Activated T-cell treated with anti-CD3 and anti-CD28 coated beads, Interleukin-2, amount 50 U/mL, for 72 hours (primary cell): ENCODE measurements at regions not wholly inside any gene's neighbourhood (a gene's known extent, or its start where the extent isn't known, plus 50 kb on each side); places are given as distances from the start of the nearest gene placed in this dataset.

Experiments used
- ATAC-seq, 2 donors: fragments of 150-1000 bp; cut with Tn5 transposase; replicated peaks in 1 of 2; 2 replicates each; pipeline ENCODE4 v1.10.0; 2021; ENCODE audit warnings: moderate library complexity in 2 of 2, mild to moderate bottlenecking in 1 of 2
- DNase-seq, 2 donors: peaks; one replicate each; pipeline ENCODE4 v3.0.0; 2021 to 2022; ENCODE audit warnings: mixed read lengths in 1 of 2
- H3K27ac Mint-ChIP-seq: one replicate; pipeline ENCODE4 v1.8.0; 2022; ENCODE audit warnings: mild to moderate bottlenecking, moderate library complexity, mixed read lengths
- H3K27me3 Mint-ChIP-seq: one replicate; pipeline ENCODE4 v1.8.0; 2022; ENCODE audit warnings: low read depth, mixed read lengths
- H3K36me3 Mint-ChIP-seq, 2 donors: one replicate each; pipeline ENCODE4 v1.8.0; 2022; ENCODE audit warnings: mixed read lengths in 2 of 2, mild to moderate bottlenecking in 1 of 2; ENCODE audit not compliant: insufficient read depth in 2 of 2
- H3K4me1 Mint-ChIP-seq: one replicate; pipeline ENCODE4 v1.8.0; 2022; ENCODE audit warnings: low read depth, mixed read lengths
- H3K4me3 Mint-ChIP-seq, 2 donors: one replicate each; pipeline ENCODE4 v1.8.0; 2022; ENCODE audit warnings: mild to moderate bottlenecking in 2 of 2, mixed read lengths in 2 of 2, moderate library complexity in 2 of 2
- H3K9me3 Mint-ChIP-seq, 2 donors: one replicate each; pipeline ENCODE4 v1.8.0; 2022; ENCODE audit warnings: mixed read lengths in 2 of 2

DNA sequence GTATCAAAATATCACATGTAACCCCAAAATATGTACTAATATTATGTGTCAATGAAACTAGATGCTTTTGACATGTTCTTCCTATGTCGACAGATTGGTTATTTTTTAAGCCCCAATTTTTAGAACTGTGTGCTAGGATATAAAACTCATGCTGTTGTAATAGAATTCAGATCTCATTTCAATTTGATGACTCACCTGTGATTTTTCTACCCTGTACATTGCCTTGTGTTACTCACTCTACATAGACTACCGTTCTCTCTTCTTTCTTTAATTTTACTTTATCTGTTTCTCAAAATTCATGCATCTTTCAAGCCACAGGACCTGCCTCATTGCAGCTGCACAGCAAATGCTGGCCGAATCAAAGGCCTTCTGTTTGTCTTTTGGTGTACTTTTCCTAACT, 284.5 kb downstream of the MAT2B start:
- Mint-ChIP-seq H3K9me3 (peaks cover 0 to 3% of the 10 kb centered on the region in 2 donors), H3K4me3 (no peak overlapping the region), H3K27ac (no peak overlapping the region), H3K4me1 (no peaks in the 10 kb centered on the region), H3K36me3 (no peaks in the 10 kb centered on the region), H3K27me3 (no peaks in the 10 kb centered on the region)
- DNase-seq: no peak
- no peak for ATAC-seq

DNA sequence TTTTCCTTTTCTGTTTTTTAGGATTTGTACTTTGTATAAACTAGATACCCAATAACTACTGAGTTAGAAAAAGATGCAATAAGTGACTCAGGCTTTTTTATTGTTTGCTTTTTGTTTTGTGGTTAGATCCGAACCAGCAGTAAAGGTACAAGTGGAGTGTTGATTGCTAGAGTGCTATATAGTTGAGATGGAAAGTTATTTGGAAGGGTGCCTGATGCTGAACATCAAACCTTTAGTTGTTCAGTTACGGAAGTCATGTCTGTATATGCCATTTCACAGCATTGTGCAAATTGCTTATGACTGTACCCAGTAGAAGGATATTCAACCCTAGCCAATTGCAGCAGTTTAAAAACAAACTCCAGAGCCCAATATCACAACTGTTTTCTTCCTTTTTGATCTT, 285.1 kb downstream of the MAT2B start:
- Mint-ChIP-seq H3K4me3 (no peak overlapping the region), H3K27me3 (no peaks in the 10 kb centered on the region), H3K36me3 (no peaks in the 10 kb centered on the region), H3K4me1 (no peaks in the 10 kb centered on the region), H3K9me3 (peaks cover 0 to 3% of the 10 kb centered on the region in 2 donors), H3K27ac (no peak overlapping the region)
- ATAC-seq (no peak), DNase-seq (no peak)

DNA sequence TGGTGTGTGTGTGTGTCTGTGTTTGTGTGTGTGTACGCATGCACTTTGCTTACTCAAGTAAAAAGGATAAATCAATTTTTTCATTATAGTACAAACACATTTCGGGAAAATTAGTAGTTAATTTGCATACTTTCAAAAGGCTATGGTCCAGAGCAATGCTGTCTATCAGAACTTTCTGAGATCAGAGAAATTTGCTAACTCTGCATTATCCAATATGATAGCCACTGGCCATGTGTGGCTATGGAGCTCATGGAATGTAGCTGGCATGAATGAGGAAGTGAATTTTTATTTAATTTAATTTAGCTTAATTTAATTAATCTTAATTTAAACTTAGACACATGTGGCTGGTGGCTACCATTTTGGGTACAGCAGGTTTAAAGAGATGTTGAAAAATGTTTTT, 289.6 kb downstream of the MAT2B start:
- Mint-ChIP-seq H3K4me1 (no peaks in the 10 kb centered on the region), H3K27me3 (no peaks in the 10 kb centered on the region), H3K4me3 (no peak overlapping the region), H3K36me3 (no peaks in the 10 kb centered on the region), H3K27ac (no peak overlapping the region), H3K9me3 (peaks cover 2 to 7% of the 10 kb centered on the region in 2 donors)
- ATAC-seq (no peak), DNase-seq (no peak)

DNA sequence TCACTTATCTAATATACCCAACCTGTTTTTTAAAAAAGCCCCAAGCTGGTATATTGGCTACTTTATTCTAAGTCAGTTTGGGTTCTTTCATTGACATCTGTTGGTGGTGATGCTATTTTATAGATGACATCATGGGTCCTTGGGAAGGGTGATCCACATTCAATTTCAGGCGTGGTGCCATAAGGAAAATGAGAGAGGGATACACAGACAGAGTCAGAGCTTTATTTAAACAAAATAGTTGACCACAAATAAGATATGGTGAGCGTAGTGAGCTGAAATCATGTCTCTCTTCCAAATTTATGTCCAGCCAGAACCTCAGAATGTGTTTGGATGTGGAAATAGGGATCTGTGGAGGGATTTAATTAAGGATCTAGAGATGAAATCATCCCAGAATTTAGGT, 302.4 kb downstream of the MAT2B start:
- Mint-ChIP-seq H3K9me3 (peaks cover 0 to 2% of the 10 kb centered on the region in 2 donors), H3K27me3 (no peaks in the 10 kb centered on the region), H3K4me3 (no peak overlapping the region), H3K27ac (no peak overlapping the region), H3K4me1 (no peaks in the 10 kb centered on the region), H3K36me3 (no peaks in the 10 kb centered on the region)
- DNase-seq: no peak
- no peak for ATAC-seq

DNA sequence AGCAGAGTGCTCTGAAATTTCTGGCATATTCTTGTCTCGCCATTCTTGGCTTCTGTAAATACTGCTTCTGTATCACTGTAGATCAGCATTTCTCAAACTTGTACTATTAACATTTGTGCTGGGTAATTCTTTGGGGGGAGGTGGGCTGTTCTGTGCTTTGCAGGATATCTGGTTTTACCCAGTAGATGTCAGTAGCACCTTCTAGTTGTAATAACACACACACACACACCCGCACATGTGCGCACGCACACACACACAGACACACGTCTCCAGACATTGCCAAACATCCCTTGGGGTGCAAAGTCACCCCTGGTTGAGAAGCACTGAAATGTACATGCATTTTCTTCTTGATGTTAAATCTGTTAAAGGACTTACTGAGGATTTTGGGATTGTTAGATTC, 304.1 kb downstream of the MAT2B start:
- no peaks in the 10 kb centered on the region for H3K36me3 Mint-ChIP-seq

DNA sequence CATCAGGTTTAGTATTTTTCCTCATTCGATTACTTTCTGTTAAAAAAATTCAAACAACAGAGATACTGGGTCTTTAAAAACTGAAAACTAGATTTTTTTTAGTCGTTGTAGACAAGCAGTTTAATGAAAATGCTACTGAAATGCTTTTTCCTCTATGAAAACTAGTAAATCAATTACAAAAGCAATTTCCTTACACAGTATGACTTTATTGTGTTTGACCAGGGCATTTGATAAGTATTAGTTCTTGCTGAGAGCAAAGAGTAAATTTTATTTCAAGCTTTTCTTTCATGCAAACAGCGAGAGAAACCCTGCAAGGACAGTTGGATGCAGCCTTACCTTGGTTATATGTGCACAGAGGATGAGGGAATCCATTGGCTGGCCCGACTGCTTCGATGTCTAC, 308.5 kb downstream of the MAT2B start:
- H3K27me3 Mint-ChIP-seq: no peaks in the 10 kb centered on the region
- H3K4me3 Mint-ChIP-seq: no peak overlapping the region
- no peak for DNase-seq
- H3K27ac Mint-ChIP-seq: no peak overlapping the region
- no peaks in the 10 kb centered on the region for H3K4me1 Mint-ChIP-seq
- peaks cover 2% of the 10 kb centered on the region in 2 donors for H3K9me3 Mint-ChIP-seq
- no peaks in the 10 kb centered on the region for H3K36me3 Mint-ChIP-seq
- no peak for ATAC-seq

More for the DNA sequence above, 304.1 kb downstream of the MAT2B start:
- no peaks in the 10 kb centered on the region for H3K9me3 Mint-ChIP-seq
- H3K4me1 Mint-ChIP-seq: no peaks in the 10 kb centered on the region
- no peak overlapping the region for H3K27ac Mint-ChIP-seq
- DNase-seq: no peak
- H3K4me3 Mint-ChIP-seq: no peak overlapping the region
- H3K27me3 Mint-ChIP-seq: no peaks in the 10 kb centered on the region
- no peak for ATAC-seq

DNA sequence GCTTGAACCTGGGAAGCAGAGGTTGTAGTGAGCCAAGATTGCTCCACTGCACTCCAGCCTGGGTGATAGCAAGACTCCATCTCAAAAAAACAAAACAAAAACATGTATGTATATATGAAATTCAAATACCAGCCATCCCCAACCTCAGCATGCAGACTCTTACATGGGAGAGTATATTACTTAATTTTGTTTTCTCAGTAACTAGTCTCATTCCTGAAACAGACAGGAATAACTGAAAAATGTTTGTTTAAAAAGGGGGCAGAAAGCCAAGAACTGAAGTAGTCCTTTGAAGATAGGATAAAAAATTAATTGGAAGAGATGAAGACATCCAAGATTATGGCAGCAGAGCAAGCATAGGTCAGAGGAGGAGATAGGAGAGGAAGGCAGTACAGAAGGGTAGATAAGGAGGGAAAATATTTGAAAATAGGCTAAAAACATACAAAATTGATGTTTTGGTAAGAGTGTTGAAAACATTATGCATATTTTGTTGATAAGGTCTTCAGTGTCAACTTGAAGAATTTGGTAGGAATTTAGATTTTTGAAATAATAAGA, 309.9 kb downstream of the MAT2B start:
- Mint-ChIP-seq H3K36me3 (no peaks in the 10 kb centered on the region), H3K27ac (no peak overlapping the region), H3K4me1 (no peaks in the 10 kb centered on the region), H3K4me3 (no peak overlapping the region), H3K9me3 (peaks cover 5% of the 10 kb centered on the region in 2 donors), H3K27me3 (no peaks in the 10 kb centered on the region)
- no peak for DNase-seq
- ATAC-seq: no peak

DNA sequence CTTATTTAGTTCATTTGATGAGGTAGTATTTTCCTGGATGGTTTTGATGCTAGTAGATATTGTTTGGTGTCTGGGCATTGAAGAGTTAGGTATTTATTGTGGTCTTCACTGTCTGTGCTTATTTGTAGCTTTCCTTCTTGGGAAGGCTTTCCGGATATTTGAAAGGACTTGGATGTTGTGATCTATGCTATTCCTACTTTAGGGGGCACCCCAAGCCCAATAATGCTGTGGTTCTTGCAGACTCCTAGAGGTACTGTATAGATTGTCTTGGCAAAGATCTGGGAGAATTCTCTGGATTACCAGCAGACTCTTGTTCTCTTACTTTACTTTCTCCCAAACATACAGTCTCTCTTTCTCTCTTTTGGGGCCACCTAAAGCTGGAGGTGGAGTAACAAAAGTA, 315.7 kb downstream of the MAT2B start:
- DNase-seq (no peak), ATAC-seq (no peak)
- peaks cover 13 to 14% of the 10 kb centered on the region in 2 donors for H3K9me3 Mint-ChIP-seq
- H3K36me3 Mint-ChIP-seq: no peaks in the 10 kb centered on the region
- H3K27me3 Mint-ChIP-seq: no peaks in the 10 kb centered on the region
- H3K4me3 Mint-ChIP-seq: no peak overlapping the region
- H3K27ac Mint-ChIP-seq: no peak overlapping the region
- no peaks in the 10 kb centered on the region for H3K4me1 Mint-ChIP-seq

DNA sequence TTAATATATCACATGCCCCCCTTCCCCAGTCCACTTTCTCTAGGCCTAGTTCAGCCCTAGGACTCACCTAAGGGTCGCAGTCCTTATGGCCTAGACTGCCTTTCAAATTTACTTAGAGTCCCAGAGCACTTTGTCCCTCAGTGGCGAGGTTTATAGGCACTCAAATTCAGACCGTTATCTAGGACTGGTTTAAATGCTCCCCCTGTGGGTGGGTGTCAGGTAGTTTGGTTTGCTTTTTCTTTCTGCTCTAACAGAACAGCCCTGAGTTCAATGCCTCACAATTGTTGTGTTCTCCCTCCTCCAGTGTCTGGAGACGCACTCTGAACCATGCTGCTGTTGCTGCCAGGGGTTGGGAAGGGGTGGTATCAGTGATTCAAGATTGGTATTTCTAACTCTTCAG, 317.1 kb downstream of the MAT2B start:
- H3K27ac Mint-ChIP-seq: no peak overlapping the region
- H3K27me3 Mint-ChIP-seq: no peaks in the 10 kb centered on the region
- DNase-seq (no peak), ATAC-seq (no peak)
- H3K4me1 Mint-ChIP-seq: no peaks in the 10 kb centered on the region
- no peak overlapping the region for H3K4me3 Mint-ChIP-seq
- H3K36me3 Mint-ChIP-seq: no peaks in the 10 kb centered on the region
- peaks cover 13 to 14% of the 10 kb centered on the region in 2 donors for H3K9me3 Mint-ChIP-seq

DNA sequence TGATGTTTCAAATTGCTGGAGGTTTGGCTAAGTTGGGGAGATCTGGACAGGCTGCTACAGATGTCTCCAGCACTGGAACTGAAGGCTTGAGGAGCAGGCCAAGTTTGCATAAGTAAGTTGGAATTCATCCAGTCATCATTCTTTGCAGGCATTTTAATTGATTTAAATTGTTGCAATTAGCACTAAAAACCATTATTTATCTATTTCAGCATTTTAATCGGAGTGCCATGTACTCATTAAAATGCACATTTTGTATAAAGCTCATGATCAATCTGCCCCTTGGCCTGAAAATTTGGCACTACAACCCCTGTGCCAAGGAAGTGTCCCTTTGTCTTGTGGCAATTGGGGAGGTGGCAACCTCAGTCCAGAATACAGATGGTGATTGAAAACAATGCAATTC, 320.2 kb downstream of the MAT2B start:
- ATAC-seq (no peak), DNase-seq (no peak)
- Mint-ChIP-seq H3K27ac (no peak overlapping the region), H3K4me3 (no peak overlapping the region), H3K9me3 (peaks cover 5 to 6% of the 10 kb centered on the region in 2 donors), H3K4me1 (no peaks in the 10 kb centered on the region), H3K27me3 (no peaks in the 10 kb centered on the region), H3K36me3 (no peaks in the 10 kb centered on the region)

DNA sequence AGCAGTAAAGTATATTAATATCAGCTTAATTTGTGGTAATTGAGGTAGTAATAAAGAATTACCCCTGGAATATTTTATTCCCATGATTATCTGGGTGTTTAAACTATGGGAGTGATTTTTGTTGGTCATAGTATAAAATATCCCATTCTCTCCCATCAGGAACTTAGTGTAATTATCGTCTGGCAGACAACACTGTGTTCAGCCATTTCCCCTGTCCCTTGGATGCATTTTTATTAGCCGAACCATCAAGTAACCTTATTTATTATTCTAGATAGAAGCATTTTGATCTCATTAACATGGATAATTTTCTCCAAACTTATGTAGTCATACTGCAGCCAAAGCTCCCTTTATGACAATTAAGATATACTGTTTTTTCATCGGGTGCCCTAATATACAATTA, 320.8 kb downstream of the MAT2B start:
- Mint-ChIP-seq H3K4me1 (no peaks in the 10 kb centered on the region), H3K4me3 (no peak overlapping the region), H3K9me3 (peaks cover 2% of the 10 kb centered on the region in 2 donors), H3K27me3 (no peaks in the 10 kb centered on the region), H3K27ac (no peak overlapping the region), H3K36me3 (no peaks in the 10 kb centered on the region)
- ATAC-seq (no peak), DNase-seq (no peak)

DNA sequence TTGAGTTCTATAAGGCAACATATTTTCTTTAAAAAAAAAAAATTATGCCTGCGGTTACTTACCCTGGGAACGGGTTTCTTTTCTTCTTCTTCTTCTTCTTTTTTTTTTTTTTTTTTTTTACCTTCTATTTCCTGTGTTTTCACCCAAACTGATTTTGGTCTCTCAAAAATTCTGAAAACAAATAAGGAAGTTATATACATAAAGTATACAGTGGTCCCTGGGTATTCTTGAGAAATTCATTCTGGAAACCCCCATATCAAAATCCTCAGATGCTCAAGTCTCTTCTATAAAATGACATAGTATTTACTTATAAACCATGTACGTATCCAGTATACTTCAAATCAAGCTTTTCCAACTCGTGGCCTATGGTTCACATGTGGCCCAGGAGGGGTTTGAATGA, 326.7 kb downstream of the MAT2B start:
- ATAC-seq (no peak), DNase-seq (no peak)
- H3K9me3 Mint-ChIP-seq: peaks cover 0 to 2% of the 10 kb centered on the region in 2 donors
- no peak overlapping the region for H3K4me3 Mint-ChIP-seq
- no peak overlapping the region for H3K27ac Mint-ChIP-seq
- H3K27me3 Mint-ChIP-seq: no peaks in the 10 kb centered on the region
- H3K4me1 Mint-ChIP-seq: no peaks in the 10 kb centered on the region
- no peaks in the 10 kb centered on the region for H3K36me3 Mint-ChIP-seq

DNA sequence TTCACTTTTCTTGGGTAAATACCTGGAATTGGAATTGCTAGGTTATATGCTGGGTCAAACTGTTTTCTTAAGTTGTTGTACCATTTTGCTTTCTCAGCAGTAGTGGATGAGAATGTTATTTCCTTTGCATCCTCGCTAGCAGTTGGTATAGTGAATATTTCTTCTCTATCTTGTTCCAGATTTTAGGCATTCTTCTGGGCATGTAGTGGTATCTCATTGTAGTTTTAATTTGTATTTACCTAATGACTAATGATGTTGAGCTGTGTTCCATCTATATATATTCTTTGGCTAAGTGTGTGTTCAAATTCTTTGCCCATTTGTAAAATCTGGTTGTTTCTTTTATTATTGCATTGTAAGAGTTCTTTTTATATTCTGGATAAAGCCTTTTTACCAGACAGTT, 333.3 kb downstream of the MAT2B start:
- DNase-seq (no peak), ATAC-seq (no peak)
- Mint-ChIP-seq H3K4me1 (no peaks in the 10 kb centered on the region), H3K36me3 (no peaks in the 10 kb centered on the region), H3K27ac (no peak overlapping the region), H3K9me3 (peaks cover 0 to 2% of the 10 kb centered on the region in 2 donors), H3K27me3 (no peaks in the 10 kb centered on the region), H3K4me3 (no peak overlapping the region)

DNA sequence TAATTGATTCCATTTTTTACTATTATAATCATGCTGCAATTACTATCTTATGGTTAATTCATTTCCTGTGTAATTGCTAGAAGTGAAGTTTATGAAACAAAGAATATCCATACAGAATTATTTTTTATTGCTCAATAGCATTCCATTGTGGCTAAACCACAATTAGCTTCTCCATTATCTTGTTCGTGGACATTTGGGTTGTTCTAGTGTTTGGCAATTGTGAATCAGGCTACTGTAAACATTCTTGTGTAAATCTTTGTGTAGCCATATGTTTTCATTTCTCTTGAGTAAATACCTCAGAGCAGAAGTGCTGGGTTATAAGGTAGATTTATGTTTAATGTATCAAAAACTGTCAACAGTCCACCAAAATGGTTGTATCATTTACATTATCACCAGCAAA, 341.1 kb downstream of the MAT2B start:
- H3K4me3 Mint-ChIP-seq: no peak overlapping the region
- DNase-seq (no peak), ATAC-seq (no peak)
- H3K27me3 Mint-ChIP-seq: no peaks in the 10 kb centered on the region
- H3K9me3 Mint-ChIP-seq: peaks cover 0 to 7% of the 10 kb centered on the region in 2 donors
- no peak overlapping the region for H3K27ac Mint-ChIP-seq
- no peaks in the 10 kb centered on the region for H3K4me1 Mint-ChIP-seq
- H3K36me3 Mint-ChIP-seq: no peaks in the 10 kb centered on the region
